Small intestine (tissue), 7 donors: ENCODE measurements at regions not wholly inside any gene's neighbourhood (a gene's known extent, or its start where the extent isn't known, plus 50 kb on each side); places are given as distances from the start of the nearest gene placed in this dataset.

Experiments used
- DNase-seq, 2 donors: peaks; one replicate each; pipeline versions ENCODE4 v3.0.0 to v3.0.0-alpha.2; 2013
- FAIRE-seq: peaks from 2 replicates; lab custom pipeline; 2012; peaks lifted over from hg19 to GRCh38; lab: Jason Lieb, UNC
- H3K27ac ChIP-seq, 3 donors: one replicate each; pipeline ENCODE4 v1.5.1; 2013; ENCODE audit warnings: low read length in 2 of 3, mild to moderate bottlenecking in 2 of 3, control low read depth in 1 of 3, inconsistent platforms in 1 of 3, low read depth in 1 of 3, moderate library complexity in 1 of 3
- H3K27me3 ChIP-seq, 3 donors: one replicate each; pipeline ENCODE4 v1.6.1; 2013; ENCODE audit warnings: low read length in 3 of 3, inconsistent platforms in 1 of 3; ENCODE audit not compliant: control insufficient read depth in 3 of 3, insufficient read depth in 3 of 3
- H3K36me3 ChIP-seq, 3 donors: one replicate each; pipeline ENCODE4 v1.6.1; 2013; ENCODE audit warnings: low read length in 3 of 3, inconsistent platforms in 1 of 3, low read depth in 1 of 3, mild to moderate bottlenecking in 1 of 3, moderate library complexity in 1 of 3; ENCODE audit not compliant: control insufficient read depth in 3 of 3, insufficient read depth in 2 of 3
- H3K4me1 ChIP-seq, 3 donors: one replicate each; pipeline ENCODE4 v1.6.1; 2013; ENCODE audit warnings: low read length in 2 of 3, inconsistent platforms in 1 of 3, low read depth in 1 of 3, mild to moderate bottlenecking in 1 of 3, moderate library complexity in 1 of 3; ENCODE audit not compliant: control insufficient read depth in 3 of 3, insufficient read depth in 2 of 3
- H3K4me3 ChIP-seq, 3 donors: one replicate each; pipeline ENCODE4 v1.5.1; 2013; ENCODE audit warnings: low read length in 3 of 3, control low read depth in 1 of 3, inconsistent platforms in 1 of 3, low read depth in 1 of 3, mild to moderate bottlenecking in 1 of 3, moderate library complexity in 1 of 3
- H3K9me3 ChIP-seq, 2 donors: one replicate each; pipeline ENCODE4 v1.6.1; 2013; ENCODE audit warnings: low read depth in 1 of 2, low read length in 1 of 2; ENCODE audit not compliant: control insufficient read depth in 2 of 2, insufficient read depth in 1 of 2
- WGBS, 3 donors: extraction: QIAGEN DNeasy Blood & Tissue Kit; methylation state at CpG; one replicate each; pipeline ENCODE4 v1.1.7; 2013; 5-methylcytosine and 5-hydroxymethylcytosine counted together
- donor health status: healthy with polysubstance abuse.
- donor health status: control.
- donor health status: control.
- donor health status: Bipolar disorder and iron deficiency.
- donor health status: healthy.

- no peak overlapping the region for H3K27ac ChIP-seq
- FAIRE-seq (no peak), DNase-seq (no peak)
- H3K36me3 ChIP-seq = no peaks in the 10 kb centered on the region
- H3K4me1 ChIP-seq = peaks cover 0 to 16% (median 1%) of the 10 kb centered on the region in 3 donors
- no peaks in the 10 kb centered on the region for H3K9me3 ChIP-seq
- no peak overlapping the region for H3K4me3 ChIP-seq
- no peaks in the 10 kb centered on the region for H3K27me3 ChIP-seq
- 90 to 95% (median 92%) methylated on average over 1 of the region's 1 CpG for WGBS, 3 donors
These were observed 64.4 kb upstream of the C4orf54 start for GRCh38 chr4:99722006-99722405.

- Histone ChIP-seq H3K4me1 (peaks cover 0 to 30% (median 3%) of the 10 kb centered on the region in 3 donors), H3K4me3 (no peak overlapping the region), H3K36me3 (no peaks in the 10 kb centered on the region), H3K27ac (no peak overlapping the region), H3K27me3 (no peaks in the 10 kb centered on the region), H3K9me3 (no peaks in the 10 kb centered on the region)
- DNase-seq (no peak), FAIRE-seq (no peak)
These were observed 62.6 kb upstream of the C4orf54 start for GRCh38 chr4:99720206-99720605.

- FAIRE-seq (no peak), DNase-seq (peak; percentile 52 to 72)
- peak overlapping the region in 1 of 3 donors; percentile 39 for H3K27ac ChIP-seq
- H3K4me3 ChIP-seq = no peak overlapping the region
- H3K9me3 ChIP-seq = no peaks in the 10 kb centered on the region
- 12 to 30% (median 19%) methylated on average over 1 of the region's 1 CpG for WGBS, 3 donors
- peaks cover 0 to 17% (median 3%) of the 10 kb centered on the region in 3 donors for H3K4me1 ChIP-seq
- no peaks in the 10 kb centered on the region for H3K27me3 ChIP-seq
- no peaks in the 10 kb centered on the region for H3K36me3 ChIP-seq
These were observed 59.4 kb upstream of the C4orf54 start for GRCh38 chr4:99716996-99717395.

- FAIRE-seq = no peak
- Histone ChIP-seq H3K4me3 (no peak overlapping the region), H3K9me3 (no peaks in the 10 kb centered on the region), H3K4me1 (peaks cover 0 to 17% (median 3%) of the 10 kb centered on the region in 3 donors), H3K27me3 (no peaks in the 10 kb centered on the region), H3K27ac (peak overlapping the region in 1 of 3 donors; percentile 43), H3K36me3 (no peaks in the 10 kb centered on the region)
- DNase-seq = peak; percentile 55 to 71
These were observed 57.7 kb upstream of the C4orf54 start for GRCh38 chr4:99715286-99715685.

GRCh38 chr4:99714179-99714578 is 56.6 kb upstream of the C4orf54 start:
- DNase-seq = peak in 1 of 2 donors; percentile 19
- no peak overlapping the region for H3K4me3 ChIP-seq
- H3K27ac ChIP-seq = no peak overlapping the region
- H3K36me3 ChIP-seq = no peaks in the 10 kb centered on the region
- H3K27me3 ChIP-seq = no peaks in the 10 kb centered on the region
- H3K9me3 ChIP-seq = no peaks in the 10 kb centered on the region
- 82 to 91% (median 87%) methylated on average over 4 of the region's 4 CpGs for WGBS, 3 donors
- no peak for FAIRE-seq
- H3K4me1 ChIP-seq = peaks cover 0 to 17% (median 3%) of the 10 kb centered on the region in 3 donors

- Histone ChIP-seq H3K9me3 (no peaks in the 10 kb centered on the region), H3K36me3 (no peaks in the 10 kb centered on the region), H3K4me1 (peaks cover 0 to 17% (median 3%) of the 10 kb centered on the region in 3 donors), H3K27me3 (no peaks in the 10 kb centered on the region), H3K27ac (no peak overlapping the region), H3K4me3 (no peak overlapping the region)
- FAIRE-seq (no peak), DNase-seq (no peak)
- 85 to 89% (median 87%) methylated on average over 3 of the region's 3 CpGs for WGBS, 3 donors
These were observed 54.9 kb upstream of the C4orf54 start for GRCh38 chr4:99712530-99712929.

GRCh38 chr4:99712099-99712498 is 54.5 kb upstream of the C4orf54 start:
- H3K36me3 ChIP-seq = no peaks in the 10 kb centered on the region
- H3K4me3 ChIP-seq = no peak overlapping the region
- 69 to 86% (median 75%) methylated on average over 1 of the region's 1 CpG for WGBS, 3 donors
- no peaks in the 10 kb centered on the region for H3K27me3 ChIP-seq
- no peaks in the 10 kb centered on the region for H3K9me3 ChIP-seq
- FAIRE-seq (no peak), DNase-seq (no peak)
- no peak overlapping the region for H3K27ac ChIP-seq
- H3K4me1 ChIP-seq = peaks cover 0 to 15% (median 2%) of the 10 kb centered on the region in 3 donors

- H3K27me3 ChIP-seq = peaks cover 0 to 1% (median 0%) of the 10 kb centered on the region in 3 donors
These were observed 54.0 kb upstream of the C4orf54 start for GRCh38 chr4:99711657-99712056.

GRCh38 chr4:99710681-99711345 is 53.2 kb upstream of the C4orf54 start:
- H3K27me3 ChIP-seq = peaks cover 0 to 2% (median 0%) of the 10 kb centered on the region in 3 donors
- DNase-seq = no peak
- 78 to 94% (median 92%) methylated on average over 1 of the region's 1 CpG for WGBS, 3 donors
- H3K4me1 ChIP-seq = peaks cover 0 to 4% (median 0%) of the 10 kb centered on the region in 3 donors
- no peak overlapping the region for H3K27ac ChIP-seq
- H3K4me3 ChIP-seq = no peak overlapping the region
- H3K36me3 ChIP-seq = no peaks in the 10 kb centered on the region
- H3K9me3 ChIP-seq = no peaks in the 10 kb centered on the region
- no peak for FAIRE-seq

More at GRCh38 chr4:99711657-99712056, 54.0 kb upstream of the C4orf54 start:
- FAIRE-seq (no peak), DNase-seq (no peak)
- no peak overlapping the region for H3K4me3 ChIP-seq
- peaks cover 0 to 12% (median 0%) of the 10 kb centered on the region in 3 donors for H3K4me1 ChIP-seq
- H3K9me3 ChIP-seq = no peaks in the 10 kb centered on the region
- H3K27ac ChIP-seq = no peak overlapping the region
- H3K36me3 ChIP-seq = no peaks in the 10 kb centered on the region
- WGBS, 3 donors = 54 to 76% (median 72%) methylated on average over 2 of the region's 2 CpGs
